ENCODE measurements at regions not wholly inside any gene's neighbourhood (a gene's known extent, or its start where the extent isn't known, plus 50 kb on each side); places are given as distances from the start of the nearest gene placed in this dataset.
"Not testable (repeated sequence)": the region's sequence is repeated elsewhere in the genome, so short reads cannot be mapped to it uniquely, and the experiment has no call there.

- H3K4me1 ChIP-seq (ENCODE audit: control insufficient read depth, insufficient read depth, low read length); H3K9me3 ChIP-seq (ENCODE audit: control insufficient read depth, low read length); H3K27me3 ChIP-seq (ENCODE audit: control insufficient read depth, insufficient read depth, low read length); H3K36me3 ChIP-seq (ENCODE audit: control insufficient read depth, insufficient read depth, low read length); H3K4me3 ChIP-seq (ENCODE audit: low read length); H3K9ac ChIP-seq (ENCODE audit: low read length): not testable (repeated sequence)
Measured at GRCh38 chr11:3583476-3583875, 58.3 kb downstream of the ART5 start.

DNA sequence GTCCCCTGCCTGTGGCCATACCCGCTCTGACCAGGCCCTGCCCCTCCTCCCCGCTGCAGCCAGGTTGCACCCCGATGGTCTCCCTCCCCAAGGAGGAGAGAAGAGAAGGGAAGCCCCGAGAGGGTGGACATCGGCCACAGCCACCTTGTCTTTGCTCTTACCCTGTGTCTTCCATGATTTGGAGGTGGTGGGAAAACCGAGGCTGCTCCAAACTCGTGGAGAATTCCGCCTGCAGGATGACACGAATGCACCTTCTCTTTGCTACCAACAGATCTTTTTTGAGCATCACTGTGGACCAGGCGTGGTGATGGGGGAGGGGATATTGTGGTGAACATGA is 60.4 kb downstream of the ART5 start:
- H3K9me3 ChIP-seq (ENCODE audit: control insufficient read depth, low read length); H3K4me1 ChIP-seq (ENCODE audit: control insufficient read depth, insufficient read depth, low read length); H3K36me3 ChIP-seq (ENCODE audit: control insufficient read depth, insufficient read depth, low read length); H3K4me3 ChIP-seq (ENCODE audit: low read length); H3K9ac ChIP-seq (ENCODE audit: low read length); H3K27me3 ChIP-seq (ENCODE audit: control insufficient read depth, insufficient read depth, low read length): not testable (repeated sequence)

DNA sequence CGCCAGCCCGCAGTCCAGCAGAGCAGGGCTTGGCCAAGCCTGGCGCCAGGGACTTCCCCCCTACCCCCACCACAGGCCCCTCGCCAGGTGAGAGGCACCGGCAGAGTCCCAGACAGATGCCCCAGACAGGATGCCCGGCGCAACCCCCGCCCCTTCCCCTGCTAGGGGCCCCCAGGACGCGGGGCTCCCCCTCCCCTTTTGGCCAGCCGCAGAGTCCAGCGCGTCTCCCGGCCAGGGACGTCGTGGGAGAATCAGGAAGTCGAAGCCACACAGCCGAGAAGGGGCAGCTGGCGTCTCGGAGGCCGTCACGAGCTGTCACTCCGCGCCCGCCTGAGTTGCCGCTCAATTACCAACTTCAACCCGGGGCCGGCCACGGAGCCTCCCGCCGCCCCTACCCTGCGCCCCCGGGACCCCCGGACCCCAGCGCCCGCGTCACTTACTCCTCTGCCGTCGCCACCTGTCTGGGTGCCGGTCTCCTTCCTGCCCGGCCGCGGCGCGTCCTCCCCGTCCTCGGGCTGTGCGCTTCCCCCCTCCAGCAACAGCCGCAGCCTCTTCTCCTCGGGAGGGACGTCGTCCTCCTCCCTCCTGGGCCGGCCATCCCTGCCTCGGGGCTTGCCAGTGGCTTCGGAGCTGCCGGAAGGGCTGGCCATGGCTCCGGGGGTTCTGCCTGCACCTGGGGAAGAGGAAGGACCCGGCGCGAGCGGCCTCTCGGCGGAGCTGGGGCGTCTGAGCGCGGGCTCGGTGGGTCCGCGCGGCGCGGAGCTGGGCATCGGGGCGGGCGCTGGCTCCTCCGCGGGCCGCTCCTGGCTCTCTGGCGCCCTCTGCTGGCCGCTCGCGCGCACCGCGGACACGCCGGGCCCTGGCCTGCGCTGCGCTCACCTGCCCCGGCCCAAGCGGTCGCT is 61.1 kb downstream of the ART5 start:
- not testable (repeated sequence) for H3K36me3 ChIP-seq (ENCODE audit: control insufficient read depth, insufficient read depth, low read length); H3K4me3 ChIP-seq (ENCODE audit: low read length); H3K9me3 ChIP-seq (ENCODE audit: control insufficient read depth, low read length); H3K27me3 ChIP-seq (ENCODE audit: control insufficient read depth, insufficient read depth, low read length); H3K4me1 ChIP-seq (ENCODE audit: control insufficient read depth, insufficient read depth, low read length)
- peak overlapping the region; percentile 39 for H3K9ac ChIP-seq (ENCODE audit: low read length)

- not testable (repeated sequence) for H3K27me3 ChIP-seq (ENCODE audit: control insufficient read depth, insufficient read depth, low read length); H3K36me3 ChIP-seq (ENCODE audit: control insufficient read depth, insufficient read depth, low read length); H3K4me3 ChIP-seq (ENCODE audit: low read length); H3K4me1 ChIP-seq (ENCODE audit: control insufficient read depth, insufficient read depth, low read length); H3K9me3 ChIP-seq (ENCODE audit: control insufficient read depth, low read length); H3K9ac ChIP-seq (ENCODE audit: low read length)
Measured at GRCh38 chr11:3579600-3580459, 62.0 kb downstream of the ART5 start.

GRCh38 chr11:3576066-3576604 is 65.7 kb downstream of the ART5 start:
- H3K4me1 ChIP-seq (ENCODE audit: control insufficient read depth, insufficient read depth, low read length); H3K36me3 ChIP-seq (ENCODE audit: control insufficient read depth, insufficient read depth, low read length); H3K27me3 ChIP-seq (ENCODE audit: control insufficient read depth, insufficient read depth, low read length); H3K4me3 ChIP-seq (ENCODE audit: low read length); H3K9ac ChIP-seq (ENCODE audit: low read length); H3K9me3 ChIP-seq (ENCODE audit: control insufficient read depth, low read length): not testable (repeated sequence)

DNA sequence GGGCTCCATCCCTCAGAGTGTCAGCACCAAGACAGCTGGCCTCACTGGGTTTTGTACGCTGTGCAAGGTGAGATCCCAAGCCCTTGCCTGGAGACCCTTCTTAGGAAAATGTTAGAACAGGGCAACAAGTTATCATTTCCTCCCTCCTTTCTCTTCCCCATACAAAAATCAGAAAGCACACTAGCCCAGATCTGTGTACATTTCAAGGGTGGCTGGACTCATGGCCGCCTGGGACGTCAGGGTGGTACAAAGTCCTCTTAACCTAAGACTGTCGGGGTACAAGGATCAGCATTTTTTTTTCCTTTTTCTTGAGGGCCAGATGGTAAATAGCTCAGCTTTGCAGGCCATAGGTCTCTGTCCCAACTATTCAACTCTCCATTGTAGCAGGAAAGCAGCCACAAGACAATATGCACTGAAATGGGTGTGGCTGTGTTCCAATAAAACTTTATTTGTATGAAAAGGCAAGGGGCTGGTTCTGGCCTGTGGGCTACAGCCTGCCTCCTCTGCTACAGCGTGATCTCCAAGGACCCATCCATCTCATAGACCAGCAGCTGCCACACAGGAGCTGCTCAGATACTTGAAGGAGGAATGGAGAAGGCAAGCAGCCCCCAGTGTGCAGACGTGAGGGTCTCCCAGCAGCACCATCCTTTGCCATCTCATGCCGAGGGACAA is 68.7 kb downstream of the ART5 start:
- H3K4me1 ChIP-seq (ENCODE audit: control insufficient read depth, insufficient read depth, low read length); H3K27me3 ChIP-seq (ENCODE audit: control insufficient read depth, insufficient read depth, low read length); H3K9ac ChIP-seq (ENCODE audit: low read length); H3K9me3 ChIP-seq (ENCODE audit: control insufficient read depth, low read length); H3K4me3 ChIP-seq (ENCODE audit: low read length); H3K36me3 ChIP-seq (ENCODE audit: control insufficient read depth, insufficient read depth, low read length): not testable (repeated sequence)

GRCh38 chr11:3571752-3572151 is 70.0 kb downstream of the ART5 start:
- not testable (repeated sequence) for H3K4me3 ChIP-seq (ENCODE audit: low read length); H3K9me3 ChIP-seq (ENCODE audit: control insufficient read depth, low read length); H3K4me1 ChIP-seq (ENCODE audit: control insufficient read depth, insufficient read depth, low read length); H3K27me3 ChIP-seq (ENCODE audit: control insufficient read depth, insufficient read depth, low read length); H3K36me3 ChIP-seq (ENCODE audit: control insufficient read depth, insufficient read depth, low read length)
- peak overlapping the region; percentile 61 for H3K9ac ChIP-seq (ENCODE audit: low read length)

DNA sequence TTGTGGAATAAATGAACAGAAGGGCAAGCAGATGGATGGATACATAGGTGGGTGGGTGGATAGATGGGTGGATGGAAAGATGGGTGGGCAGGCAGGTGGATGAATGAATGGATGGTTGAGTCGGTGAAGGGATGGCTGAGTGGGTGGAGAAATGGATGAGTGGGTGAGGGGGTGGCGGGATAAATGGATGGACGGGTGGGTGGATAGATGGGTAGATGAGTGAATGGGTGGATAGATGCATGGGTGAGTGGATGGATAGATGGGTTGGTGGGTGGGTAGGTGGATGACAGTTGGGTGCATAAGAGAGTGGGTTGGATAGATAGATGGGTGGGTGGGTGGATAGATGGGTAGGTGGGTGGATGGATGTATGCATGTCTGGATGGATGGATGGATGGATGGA is 76.0 kb downstream of the ART5 start:
- H3K27me3 ChIP-seq (ENCODE audit: control insufficient read depth, insufficient read depth, low read length); H3K9ac ChIP-seq (ENCODE audit: low read length); H3K36me3 ChIP-seq (ENCODE audit: control insufficient read depth, insufficient read depth, low read length); H3K4me1 ChIP-seq (ENCODE audit: control insufficient read depth, insufficient read depth, low read length); H3K9me3 ChIP-seq (ENCODE audit: control insufficient read depth, low read length); H3K4me3 ChIP-seq (ENCODE audit: low read length): not testable (repeated sequence)

- not testable (repeated sequence) for H3K4me1 ChIP-seq (ENCODE audit: control insufficient read depth, insufficient read depth, low read length); H3K9ac ChIP-seq (ENCODE audit: low read length); H3K27me3 ChIP-seq (ENCODE audit: control insufficient read depth, insufficient read depth, low read length); H3K36me3 ChIP-seq (ENCODE audit: control insufficient read depth, insufficient read depth, low read length); H3K9me3 ChIP-seq (ENCODE audit: control insufficient read depth, low read length); H3K4me3 ChIP-seq (ENCODE audit: low read length)
Measured at GRCh38 chr11:3564383-3564782, 77.4 kb downstream of the ART5 start.

- not testable (repeated sequence) for H3K4me1 ChIP-seq (ENCODE audit: control insufficient read depth, insufficient read depth, low read length); H3K9ac ChIP-seq (ENCODE audit: low read length); H3K4me3 ChIP-seq (ENCODE audit: low read length); H3K36me3 ChIP-seq (ENCODE audit: control insufficient read depth, insufficient read depth, low read length); H3K9me3 ChIP-seq (ENCODE audit: control insufficient read depth, low read length); H3K27me3 ChIP-seq (ENCODE audit: control insufficient read depth, insufficient read depth, low read length)
Measured at GRCh38 chr11:3554621-3555020, 87.2 kb downstream of the ART5 start.

GRCh38 chr11:3544990-3545389 is 96.8 kb downstream of the ART5 start:
- not testable (repeated sequence) for H3K9ac ChIP-seq (ENCODE audit: low read length); H3K4me3 ChIP-seq (ENCODE audit: low read length); H3K27me3 ChIP-seq (ENCODE audit: control insufficient read depth, insufficient read depth, low read length); H3K4me1 ChIP-seq (ENCODE audit: control insufficient read depth, insufficient read depth, low read length); H3K36me3 ChIP-seq (ENCODE audit: control insufficient read depth, insufficient read depth, low read length); H3K9me3 ChIP-seq (ENCODE audit: control insufficient read depth, low read length)

- not testable (repeated sequence) for H3K36me3 ChIP-seq (ENCODE audit: control insufficient read depth, insufficient read depth, low read length); H3K9me3 ChIP-seq (ENCODE audit: control insufficient read depth, low read length); H3K27me3 ChIP-seq (ENCODE audit: control insufficient read depth, insufficient read depth, low read length)
Measured at GRCh38 chr11:3538220-3538619, 103.6 kb downstream of the ART5 start.

More at GRCh38 chr11:3538220-3538619, 103.6 kb downstream of the ART5 start:
- not testable (repeated sequence) for H3K4me3 ChIP-seq (ENCODE audit: low read length); H3K4me1 ChIP-seq (ENCODE audit: control insufficient read depth, insufficient read depth, low read length); H3K9ac ChIP-seq (ENCODE audit: low read length)
